Suprapubic skin (tissue), 4 donors: ENCODE measurements at regions not wholly inside any gene's neighbourhood (a gene's known extent, or its start where the extent isn't known, plus 50 kb on each side); places are given as distances from the start of the nearest gene placed in this dataset.
"Not testable (repeated sequence)": the region's sequence is repeated elsewhere in the genome, so short reads cannot be mapped to it uniquely, and the experiment has no call there.

Experiments
- DNase-seq, 2 donors: peaks; one replicate each; pipeline ENCODE4 v3.0.0-alpha.2; 2019; ENCODE audit warnings: low spot score in 2 of 2
- H3K27ac ChIP-seq: fragments of 200-600 bp; sonication (generic); one replicate; pipeline ENCODE4 v1.5.1; 2019
- H3K27me3 ChIP-seq: fragments of 200-600 bp; sonication (generic); one replicate; pipeline ENCODE4 v1.5.1; 2019
- H3K36me3 ChIP-seq: fragments of 200-600 bp; sonication (generic); one replicate; pipeline ENCODE4 v1.5.1; 2019
- H3K4me1 ChIP-seq: fragments of 200-600 bp; sonication (generic); one replicate; pipeline ENCODE4 v1.5.1; 2019
- H3K4me3 ChIP-seq: fragments of 200-600 bp; sonication (generic); one replicate; pipeline ENCODE4 v1.5.1; 2019; ENCODE audit warnings: mild to moderate bottlenecking
- H3K9me3 ChIP-seq: fragments of 200-600 bp; sonication (generic); one replicate; pipeline ENCODE4 v1.5.1; 2019
- EP300 ChIP-seq: sonication (generic); formaldehyde crosslinking; IDR thresholded peaks from one replicate; pipeline ENCODE4 v1.6.1; 2017; ENCODE audit warnings: antibody characterized with exemption
- POLR2A ChIP-seq, 2 donors: fragments of 450-650 bp; IDR thresholded peaks; one replicate each; pipeline ENCODE4 v1.6.1; 2017; ENCODE audit warnings: antibody characterized with exemption in 2 of 2, mild to moderate bottlenecking in 2 of 2, moderate library complexity in 2 of 2
- POLR2AphosphoS5 ChIP-seq, 3 donors: sonication (generic); formaldehyde crosslinking; IDR thresholded peaks; one replicate each; pipeline ENCODE4 v1.6.1; 2017; ENCODE audit warnings: antibody characterized with exemption in 3 of 3
- WGBS: methylation state at CpG from one replicate; pipeline ENCODE4 v1.1.5; 2018; 5-methylcytosine and 5-hydroxymethylcytosine counted together
- TF ChIP-seq, protein P1 (sequence below), 2 donors: fragments of 200-600 bp in 1 of 2; fragments of 450-650 bp in 1 of 2; sonication (generic) in 1 of 2; IDR thresholded peaks; one replicate each; pipeline ENCODE4 v1.5.1; 2016 to 2019; ENCODE audit warnings: antibody characterized with exemption in 2 of 2, mild to moderate bottlenecking in 1 of 2, moderate library complexity in 1 of 2

DNA sequence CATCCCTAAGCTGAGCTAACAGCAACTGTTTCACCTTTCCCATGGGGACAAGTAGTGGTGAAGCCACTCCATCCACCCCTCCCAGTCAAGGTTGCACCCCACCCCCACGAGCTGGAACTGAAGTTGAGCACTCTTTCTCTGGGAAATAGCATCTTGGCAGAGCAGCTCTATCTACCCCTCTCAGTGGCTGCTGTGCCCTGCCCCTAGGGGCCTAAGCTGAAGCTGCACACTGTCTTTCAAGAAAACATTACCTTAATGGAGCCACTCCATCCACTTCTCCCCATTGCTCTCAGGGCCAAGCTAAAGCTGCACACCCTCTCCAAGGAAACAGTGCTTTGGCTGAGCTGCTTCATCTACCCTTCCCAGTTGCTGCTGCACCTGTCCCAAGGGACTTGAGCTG, 170.6 kb upstream of the CCDC196 start:
- TF ChIP-seq EP300 (no peak), POLR2AphosphoS5 (IDR thresholded peaks at IDR 0.05) (no peak), POLR2A (IDR thresholded peaks at IDR 0.05) (no peak)
- TF ChIP-seq, protein P1, sequence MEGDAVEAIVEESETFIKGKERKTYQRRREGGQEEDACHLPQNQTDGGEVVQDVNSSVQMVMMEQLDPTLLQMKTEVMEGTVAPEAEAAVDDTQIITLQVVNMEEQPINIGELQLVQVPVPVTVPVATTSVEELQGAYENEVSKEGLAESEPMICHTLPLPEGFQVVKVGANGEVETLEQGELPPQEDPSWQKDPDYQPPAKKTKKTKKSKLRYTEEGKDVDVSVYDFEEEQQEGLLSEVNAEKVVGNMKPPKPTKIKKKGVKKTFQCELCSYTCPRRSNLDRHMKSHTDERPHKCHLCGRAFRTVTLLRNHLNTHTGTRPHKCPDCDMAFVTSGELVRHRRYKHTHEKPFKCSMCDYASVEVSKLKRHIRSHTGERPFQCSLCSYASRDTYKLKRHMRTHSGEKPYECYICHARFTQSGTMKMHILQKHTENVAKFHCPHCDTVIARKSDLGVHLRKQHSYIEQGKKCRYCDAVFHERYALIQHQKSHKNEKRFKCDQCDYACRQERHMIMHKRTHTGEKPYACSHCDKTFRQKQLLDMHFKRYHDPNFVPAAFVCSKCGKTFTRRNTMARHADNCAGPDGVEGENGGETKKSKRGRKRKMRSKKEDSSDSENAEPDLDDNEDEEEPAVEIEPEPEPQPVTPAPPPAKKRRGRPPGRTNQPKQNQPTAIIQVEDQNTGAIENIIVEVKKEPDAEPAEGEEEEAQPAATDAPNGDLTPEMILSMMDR (IDR thresholded peaks at IDR 0.05), result no peak
- Histone ChIP-seq H3K27ac (no peak overlapping the region), H3K9me3 (peaks cover 7% of the 10 kb centered on the region), H3K36me3 (no peaks in the 10 kb centered on the region), H3K4me3 (no peak overlapping the region), H3K4me1 (no peaks in the 10 kb centered on the region), H3K27me3 (no peaks in the 10 kb centered on the region)
- 50% methylated on average over 1 of the region's 1 CpG for WGBS
- no peak for DNase-seq

DNA sequence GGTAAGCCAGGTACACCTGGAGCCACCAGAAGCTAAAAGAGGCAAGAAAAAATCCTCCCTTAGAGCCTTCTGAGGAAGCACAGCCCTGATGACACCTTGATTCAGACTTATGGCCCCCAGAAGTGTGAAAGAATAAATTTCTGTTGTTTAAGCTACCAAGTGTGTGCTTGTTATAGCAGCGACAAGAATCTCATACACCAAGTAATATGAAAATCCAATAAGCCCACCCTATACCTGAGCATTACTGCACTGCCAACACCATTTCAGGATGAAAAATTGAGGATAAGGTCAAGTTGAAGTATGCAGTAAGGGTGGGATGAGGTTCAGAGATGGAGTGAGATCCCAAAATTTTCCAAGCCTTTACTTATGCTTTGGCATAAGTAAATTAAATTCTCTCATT, 163.6 kb upstream of the CCDC196 start:
- no peaks in the 10 kb centered on the region for H3K4me1 ChIP-seq
- TF ChIP-seq EP300, result no peak
- TF ChIP-seq, protein P1 (IDR thresholded peaks at IDR 0.05), result no peak
- no peak for TF ChIP-seq POLR2A (IDR thresholded peaks at IDR 0.05)
- TF ChIP-seq POLR2AphosphoS5 (IDR thresholded peaks at IDR 0.05), result no peak
- no peak overlapping the region for H3K27ac ChIP-seq
- no peak overlapping the region for H3K4me3 ChIP-seq
- WGBS, result 100% methylated on average over 1 of the region's 1 CpG
- no peaks in the 10 kb centered on the region for H3K27me3 ChIP-seq
- DNase-seq, result no peak
- no peaks in the 10 kb centered on the region for H3K36me3 ChIP-seq
- H3K9me3 ChIP-seq, result peaks cover 13% of the 10 kb centered on the region

DNA sequence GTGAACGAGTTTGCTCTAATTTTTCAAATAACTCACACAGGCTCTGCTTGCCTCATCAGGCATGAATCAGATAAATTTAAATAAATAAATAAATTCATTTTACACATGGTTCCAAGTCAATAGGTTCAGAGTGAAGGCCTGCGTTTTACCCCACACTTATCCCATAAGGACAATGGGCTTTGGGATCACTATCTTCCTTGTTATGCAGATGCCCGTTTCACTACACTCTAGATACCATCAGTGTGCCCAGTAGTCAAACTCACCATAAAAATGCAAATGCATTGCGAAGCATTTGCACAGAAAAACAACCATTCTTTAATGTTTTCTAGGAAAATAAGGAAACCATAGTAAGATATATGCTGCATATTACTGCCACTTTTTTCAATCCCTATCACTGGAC, 155.9 kb upstream of the CCDC196 start:
- Histone ChIP-seq H3K36me3 (no peaks in the 10 kb centered on the region), H3K27ac (no peak overlapping the region), H3K4me1 (no peaks in the 10 kb centered on the region), H3K4me3 (no peak overlapping the region), H3K27me3 (no peaks in the 10 kb centered on the region), H3K9me3 (no peaks in the 10 kb centered on the region)
- no peak for TF ChIP-seq EP300
- TF ChIP-seq, protein P1 (IDR thresholded peaks at IDR 0.05), result no peak
- TF ChIP-seq POLR2A (IDR thresholded peaks at IDR 0.05), result no peak
- TF ChIP-seq POLR2AphosphoS5 (IDR thresholded peaks at IDR 0.05), result no peak
- 86% methylated on average over 4 of the region's 4 CpGs for WGBS
- DNase-seq, result no peak

DNA sequence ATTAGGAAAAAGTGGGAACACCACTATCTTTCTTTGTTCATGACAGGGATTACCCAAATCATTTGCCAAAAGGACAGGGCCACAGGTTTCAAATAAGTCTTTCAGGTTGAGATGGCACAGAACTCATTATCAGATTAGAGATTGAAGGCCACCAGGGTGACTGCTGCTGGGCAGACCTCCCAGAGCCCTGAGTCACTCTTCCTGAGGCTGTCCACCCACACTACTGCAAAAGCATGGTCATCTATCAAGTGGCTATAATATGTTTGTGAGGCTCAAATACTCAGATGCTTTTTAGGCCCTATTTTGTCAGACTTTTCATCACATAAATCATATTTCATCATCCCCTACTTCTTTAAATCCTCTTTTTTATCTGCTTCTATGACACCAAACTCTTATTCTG, 155.3 kb upstream of the CCDC196 start:
- H3K9me3 ChIP-seq, result no peaks in the 10 kb centered on the region
- no peak for TF ChIP-seq POLR2A (IDR thresholded peaks at IDR 0.05)
- TF ChIP-seq, protein P1 (IDR thresholded peaks at IDR 0.05), result no peak
- no peak for TF ChIP-seq POLR2AphosphoS5 (IDR thresholded peaks at IDR 0.05)
- no peak for TF ChIP-seq EP300
- H3K27me3 ChIP-seq, result no peaks in the 10 kb centered on the region
- DNase-seq, result no peak
- no peaks in the 10 kb centered on the region for H3K36me3 ChIP-seq
- H3K4me3 ChIP-seq, result no peak overlapping the region
- no peak overlapping the region for H3K27ac ChIP-seq
- no peaks in the 10 kb centered on the region for H3K4me1 ChIP-seq

DNA sequence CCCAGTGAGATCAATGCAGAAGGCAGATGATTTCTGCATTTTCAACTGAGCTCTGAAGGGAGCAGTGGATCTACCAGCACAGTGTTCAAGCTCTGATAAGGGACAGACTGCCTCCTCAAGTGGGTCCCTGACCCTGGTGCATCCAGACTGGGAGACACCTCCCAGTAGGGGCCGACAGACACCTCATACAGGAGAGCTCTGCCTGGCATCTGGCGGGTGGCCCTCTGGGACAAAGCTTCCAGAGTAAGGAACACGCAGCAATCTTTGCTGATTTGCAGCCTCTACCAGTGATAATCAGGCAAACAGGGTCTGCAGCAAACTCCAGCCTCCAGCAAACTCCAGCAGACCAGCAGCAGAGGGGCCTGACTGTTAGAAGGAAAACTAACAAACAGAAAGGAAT, 152.9 kb upstream of the CCDC196 start:
- H3K4me3 ChIP-seq, H3K27me3 ChIP-seq, H3K4me1 ChIP-seq, H3K9me3 ChIP-seq, H3K27ac ChIP-seq, H3K36me3 ChIP-seq, DNase-seq: not testable (repeated sequence)
- 88% methylated on average over 3 of the region's 3 CpGs for WGBS

DNA sequence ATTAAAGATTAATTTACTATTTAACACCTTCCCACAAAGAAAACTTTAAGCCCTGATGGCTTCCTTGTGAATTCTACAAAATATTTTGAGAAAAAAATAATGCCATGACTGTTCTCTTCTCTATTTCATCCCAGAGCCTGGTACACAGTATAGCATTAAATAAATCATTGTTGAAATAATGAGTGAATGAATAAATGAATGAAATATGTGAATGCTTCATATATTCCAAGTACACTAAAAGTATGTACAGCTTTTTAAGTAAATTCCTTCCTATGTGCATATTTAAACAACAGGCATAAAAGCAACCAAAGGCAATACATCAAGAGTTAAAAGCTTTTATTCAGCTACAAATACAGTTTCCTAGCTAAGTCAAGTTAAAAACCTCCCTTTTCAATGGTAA, 144.9 kb upstream of the CCDC196 start:
- TF ChIP-seq POLR2AphosphoS5 (IDR thresholded peaks at IDR 0.05) (no peak), EP300 (no peak), POLR2A (IDR thresholded peaks at IDR 0.05) (no peak)
- TF ChIP-seq, protein P1 (IDR thresholded peaks at IDR 0.05), result no peak
- no peak for DNase-seq

More for the DNA sequence above, 144.9 kb upstream of the CCDC196 start:
- H3K4me1 ChIP-seq, result no peaks in the 10 kb centered on the region
- H3K27me3 ChIP-seq, result no peaks in the 10 kb centered on the region
- no peak overlapping the region for H3K27ac ChIP-seq
- no peaks in the 10 kb centered on the region for H3K9me3 ChIP-seq
- no peak overlapping the region for H3K4me3 ChIP-seq
- no peaks in the 10 kb centered on the region for H3K36me3 ChIP-seq
